GM12878 (cell line): ENCODE measurements at regions not wholly inside any gene's neighbourhood (a gene's known extent, or its start where the extent isn't known, plus 50 kb on each side); places are given as distances from the start of the nearest gene placed in this dataset.

Experiments used
- CHD1 ChIP-seq: IDR thresholded peaks from 2 replicates; pipeline ENCODE4 v1.6.1; 2012; ENCODE audit warnings: low read depth, low read length, improper control_type of control experiment
- MXI1 ChIP-seq: fragments of 150-350 bp; IDR thresholded peaks from 2 replicates; pipeline ENCODE4 v1.6.1; 2011; ENCODE audit warnings: low read depth, mild to moderate bottlenecking, inconsistent platforms, low read length, improper control_type of control experiment
- MYC ChIP-seq: IDR thresholded peaks from 2 replicates; pipeline ENCODE4 v1.6.1; 2011; ENCODE audit warnings: mild to moderate bottlenecking, low read length, moderate library complexity, inconsistent platforms; ENCODE audit not compliant: insufficient read depth, insufficient replicate concordance, insufficient read length, severe bottlenecking
- POLR2A ChIP-seq: IDR thresholded peaks from 2 replicates; pipeline ENCODE4 v1.6.1; 2011; ENCODE audit warnings: low read depth, mild to moderate bottlenecking, low read length
- YY1 ChIP-seq: IDR thresholded peaks from 2 replicates; pipeline ENCODE4 v1.6.1; 2011; ENCODE audit warnings: low read depth, mild to moderate bottlenecking, low read length

- TF ChIP-seq YY1 (no peak), POLR2A (no peak), MYC (no peak), CHD1 (no peak), MXI1 (no peak)
Observed at GRCh38 chr2:123157016-123157415, 868.1 kb upstream of the CNTNAP5 start.
